ENCODE measurements at regions not wholly inside any gene's neighbourhood (a gene's known extent, or its start where the extent isn't known, plus 50 kb on each side); places are given as distances from the start of the nearest gene placed in this dataset.
"Not testable (repeated sequence)": the region's sequence is repeated elsewhere in the genome, so short reads cannot be mapped to it uniquely, and the experiment has no call there.

GRCh38 chr5:91315701-91316100 is 67.4 kb downstream of the ARRDC3 start:
- H3K4me1 ChIP-seq (ENCODE audit: insufficient read depth, low read length): peaks cover 24% of the 10 kb centered on the region
- no peaks in the 10 kb centered on the region for H3K9me3 ChIP-seq (ENCODE audit: control insufficient read depth, insufficient read depth, low read length)

GRCh38 chr5:91313757-91314673 is 69.1 kb downstream of the ARRDC3 start:
- Histone ChIP-seq H3K4me1 (ENCODE audit: insufficient read depth, low read length) (peaks cover 24% of the 10 kb centered on the region), H3K36me3 (ENCODE audit: insufficient read depth, low read length) (no peaks in the 10 kb centered on the region), H3K9me3 (ENCODE audit: control insufficient read depth, insufficient read depth, low read length) (no peaks in the 10 kb centered on the region), H3K9ac (ENCODE audit: low read depth, low read length) (no peak overlapping the region)

More at GRCh38 chr5:91315701-91316100, 67.4 kb downstream of the ARRDC3 start:
- Histone ChIP-seq H3K9ac (ENCODE audit: low read depth, low read length) (no peak overlapping the region), H3K36me3 (ENCODE audit: insufficient read depth, low read length) (no peaks in the 10 kb centered on the region)

- no peak overlapping the region for H3K9ac ChIP-seq (ENCODE audit: low read depth, low read length)
- H3K36me3 ChIP-seq (ENCODE audit: insufficient read depth, low read length): no peaks in the 10 kb centered on the region
- peaks cover 24% of the 10 kb centered on the region for H3K4me1 ChIP-seq (ENCODE audit: insufficient read depth, low read length)
- no peaks in the 10 kb centered on the region for H3K9me3 ChIP-seq (ENCODE audit: control insufficient read depth, insufficient read depth, low read length)
Measured at GRCh38 chr5:91312698-91313097, 70.4 kb downstream of the ARRDC3 start.

GRCh38 chr5:91311697-91312501 is 71.2 kb downstream of the ARRDC3 start:
- Histone ChIP-seq H3K9ac (ENCODE audit: low read depth, low read length) (no peak overlapping the region), H3K9me3 (ENCODE audit: control insufficient read depth, insufficient read depth, low read length) (no peaks in the 10 kb centered on the region), H3K4me1 (ENCODE audit: insufficient read depth, low read length) (peaks cover 24% of the 10 kb centered on the region)

GRCh38 chr5:91311168-91311696 is 71.9 kb downstream of the ARRDC3 start:
- H3K36me3 ChIP-seq (ENCODE audit: insufficient read depth, low read length): no peaks in the 10 kb centered on the region
- peaks cover 21% of the 10 kb centered on the region for H3K4me1 ChIP-seq (ENCODE audit: insufficient read depth, low read length)
- H3K9me3 ChIP-seq (ENCODE audit: control insufficient read depth, insufficient read depth, low read length): no peaks in the 10 kb centered on the region
- no peak overlapping the region for H3K9ac ChIP-seq (ENCODE audit: low read depth, low read length)

More at GRCh38 chr5:91311697-91312501, 71.2 kb downstream of the ARRDC3 start:
- H3K36me3 ChIP-seq (ENCODE audit: insufficient read depth, low read length): no peaks in the 10 kb centered on the region

- H3K9me3 ChIP-seq (ENCODE audit: control insufficient read depth, insufficient read depth, low read length); H3K9ac ChIP-seq (ENCODE audit: low read depth, low read length); H3K36me3 ChIP-seq (ENCODE audit: insufficient read depth, low read length): not testable (repeated sequence)
- H3K4me1 ChIP-seq (ENCODE audit: insufficient read depth, low read length): peaks cover 12% of the 10 kb centered on the region
Measured at GRCh38 chr5:91308157-91308556, 75.0 kb downstream of the ARRDC3 start.

GRCh38 chr5:91307048-91307447 is 76.1 kb downstream of the ARRDC3 start:
- peaks cover 7% of the 10 kb centered on the region for H3K4me1 ChIP-seq (ENCODE audit: insufficient read depth, low read length)
- H3K9ac ChIP-seq (ENCODE audit: low read depth, low read length): no peak overlapping the region
- no peaks in the 10 kb centered on the region for H3K9me3 ChIP-seq (ENCODE audit: control insufficient read depth, insufficient read depth, low read length)
- no peaks in the 10 kb centered on the region for H3K36me3 ChIP-seq (ENCODE audit: insufficient read depth, low read length)

- Histone ChIP-seq H3K9ac (ENCODE audit: low read depth, low read length) (no peak overlapping the region), H3K36me3 (ENCODE audit: insufficient read depth, low read length) (no peaks in the 10 kb centered on the region), H3K9me3 (ENCODE audit: control insufficient read depth, insufficient read depth, low read length) (no peaks in the 10 kb centered on the region), H3K4me1 (ENCODE audit: insufficient read depth, low read length) (0 out of 2 replicates have a peak, but pooled peaks cover 3% of the 10 kb centered on the region)
Measured at GRCh38 chr5:91306497-91306896, 76.6 kb downstream of the ARRDC3 start.

- Histone ChIP-seq H3K36me3 (ENCODE audit: insufficient read depth, low read length) (no peaks in the 10 kb centered on the region), H3K9ac (ENCODE audit: low read depth, low read length) (no peak overlapping the region), H3K9me3 (ENCODE audit: control insufficient read depth, insufficient read depth, low read length) (no peaks in the 10 kb centered on the region), H3K4me1 (ENCODE audit: insufficient read depth, low read length) (no peaks in the 10 kb centered on the region)
Measured at GRCh38 chr5:91305640-91306039, 77.5 kb downstream of the ARRDC3 start.

GRCh38 chr5:91304015-91304414 is 79.1 kb downstream of the ARRDC3 start:
- not testable (repeated sequence) for H3K4me1 ChIP-seq (ENCODE audit: insufficient read depth, low read length)

GRCh38 chr5:91302958-91303357 is 80.2 kb downstream of the ARRDC3 start:
- no peaks in the 10 kb centered on the region for H3K4me1 ChIP-seq (ENCODE audit: insufficient read depth, low read length)

More at GRCh38 chr5:91304015-91304414, 79.1 kb downstream of the ARRDC3 start:
- H3K9me3 ChIP-seq (ENCODE audit: control insufficient read depth, insufficient read depth, low read length); H3K36me3 ChIP-seq (ENCODE audit: insufficient read depth, low read length); H3K9ac ChIP-seq (ENCODE audit: low read depth, low read length): not testable (repeated sequence)

GRCh38 chr5:91302305-91302704 is 80.8 kb downstream of the ARRDC3 start:
- Histone ChIP-seq H3K4me1 (ENCODE audit: insufficient read depth, low read length) (no peaks in the 10 kb centered on the region), H3K36me3 (ENCODE audit: insufficient read depth, low read length) (no peaks in the 10 kb centered on the region), H3K9ac (ENCODE audit: low read depth, low read length) (no peak overlapping the region), H3K9me3 (ENCODE audit: control insufficient read depth, insufficient read depth, low read length) (no peaks in the 10 kb centered on the region)

More at GRCh38 chr5:91302958-91303357, 80.2 kb downstream of the ARRDC3 start:
- Histone ChIP-seq H3K36me3 (ENCODE audit: insufficient read depth, low read length) (no peaks in the 10 kb centered on the region), H3K9me3 (ENCODE audit: control insufficient read depth, insufficient read depth, low read length) (no peaks in the 10 kb centered on the region), H3K9ac (ENCODE audit: low read depth, low read length) (no peak overlapping the region)

GRCh38 chr5:91301106-91301846 is 81.8 kb downstream of the ARRDC3 start:
- no peak overlapping the region for H3K9ac ChIP-seq (ENCODE audit: low read depth, low read length)
- no peaks in the 10 kb centered on the region for H3K36me3 ChIP-seq (ENCODE audit: insufficient read depth, low read length)
- no peaks in the 10 kb centered on the region; the same call in 1 of the 2 replicates for H3K4me1 ChIP-seq (ENCODE audit: insufficient read depth, low read length)
- no peaks in the 10 kb centered on the region for H3K9me3 ChIP-seq (ENCODE audit: control insufficient read depth, insufficient read depth, low read length)

- Histone ChIP-seq H3K36me3 (ENCODE audit: insufficient read depth, low read length) (no peaks in the 10 kb centered on the region), H3K4me1 (ENCODE audit: insufficient read depth, low read length) (peaks cover 5% of the 10 kb centered on the region), H3K9ac (ENCODE audit: low read depth, low read length) (no peak overlapping the region), H3K9me3 (ENCODE audit: control insufficient read depth, insufficient read depth, low read length) (no peaks in the 10 kb centered on the region)
Measured at GRCh38 chr5:91297994-91298393, 85.1 kb downstream of the ARRDC3 start.

Data from ES-I3 (cell line).